ENCODE measurements at regions not wholly inside any gene's neighbourhood (a gene's known extent, or its start where the extent isn't known, plus 50 kb on each side); places are given as distances from the start of the nearest gene placed in this dataset.

DNA sequence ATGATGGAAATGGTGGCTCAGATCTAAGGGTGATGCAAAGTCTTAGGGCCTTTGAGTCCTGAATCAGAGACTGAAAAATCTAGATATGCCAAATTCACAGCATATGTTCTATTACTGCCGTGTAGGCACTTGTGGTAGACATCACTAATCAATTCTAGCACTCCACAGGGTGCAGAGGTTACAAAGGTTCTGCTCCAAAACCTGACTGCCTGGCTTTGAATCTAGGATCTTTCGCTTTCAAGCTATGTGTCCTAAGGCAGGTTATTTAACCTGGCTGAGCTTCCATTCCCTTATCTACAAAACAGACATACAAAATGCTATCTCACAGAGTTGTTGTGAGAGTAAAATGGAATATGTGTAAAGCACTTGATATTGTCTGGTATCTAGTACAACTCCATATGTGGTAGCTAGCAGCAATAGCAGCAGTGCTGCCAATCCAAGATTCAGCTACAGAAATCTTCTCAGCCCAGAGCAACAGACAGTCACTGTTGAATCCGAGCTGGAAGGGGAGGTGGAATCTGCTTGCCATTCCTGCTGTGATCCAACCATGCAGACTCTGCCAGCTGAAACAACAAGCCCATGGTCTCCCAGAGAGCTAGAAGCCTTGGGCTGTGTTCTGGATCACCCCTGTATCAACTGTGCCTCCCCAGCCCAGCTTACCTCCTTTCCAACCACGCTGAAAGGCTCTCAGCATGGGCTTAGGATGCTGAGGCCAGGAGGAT, 206.9 kb downstream of the TFAP2C start:
- no peak for DNase-seq (ENCODE audit: low read depth in 2 of 2)

DNA sequence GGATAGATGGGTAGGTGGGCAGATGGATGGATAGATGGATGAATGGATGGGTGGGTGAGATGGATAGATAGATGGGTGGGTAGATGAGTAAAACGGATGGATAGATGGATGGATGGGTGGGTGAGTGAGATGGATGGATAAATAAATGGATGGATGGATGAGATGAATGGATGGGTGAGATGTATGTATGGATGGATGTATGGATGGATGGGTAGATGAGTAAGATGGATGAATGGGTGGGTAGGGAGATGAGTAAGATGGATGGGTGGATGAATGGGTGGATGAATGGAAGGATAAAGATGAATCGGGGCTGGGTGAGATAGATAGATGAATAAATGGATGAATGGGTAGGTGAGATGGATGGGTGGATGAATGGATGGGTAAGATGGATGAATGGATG, 210.1 kb downstream of the TFAP2C start:
- no peak for DNase-seq (ENCODE audit: low read depth in 2 of 2)

DNA sequence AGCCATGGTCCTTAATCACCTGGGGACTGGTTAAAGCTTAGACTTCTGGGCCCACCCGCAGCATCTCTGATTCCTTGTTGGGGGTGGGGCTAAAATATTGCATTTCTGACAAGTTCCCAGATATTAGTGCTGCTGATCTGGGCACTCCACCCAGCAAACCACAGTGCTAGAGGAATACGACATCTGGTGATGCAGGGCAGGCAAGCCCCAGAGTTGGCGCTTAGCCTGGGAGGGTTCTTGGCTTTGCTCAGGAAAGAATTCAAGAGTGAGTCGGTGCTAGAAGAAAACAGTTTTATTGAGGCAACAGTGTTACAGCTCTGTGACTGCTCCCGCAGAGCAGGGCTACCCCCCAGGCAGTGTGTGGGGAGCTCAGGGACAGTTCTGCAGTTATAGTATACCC, 210.7 kb downstream of the TFAP2C start:
- no peak for DNase-seq (ENCODE audit: low read depth in 2 of 2)

DNA sequence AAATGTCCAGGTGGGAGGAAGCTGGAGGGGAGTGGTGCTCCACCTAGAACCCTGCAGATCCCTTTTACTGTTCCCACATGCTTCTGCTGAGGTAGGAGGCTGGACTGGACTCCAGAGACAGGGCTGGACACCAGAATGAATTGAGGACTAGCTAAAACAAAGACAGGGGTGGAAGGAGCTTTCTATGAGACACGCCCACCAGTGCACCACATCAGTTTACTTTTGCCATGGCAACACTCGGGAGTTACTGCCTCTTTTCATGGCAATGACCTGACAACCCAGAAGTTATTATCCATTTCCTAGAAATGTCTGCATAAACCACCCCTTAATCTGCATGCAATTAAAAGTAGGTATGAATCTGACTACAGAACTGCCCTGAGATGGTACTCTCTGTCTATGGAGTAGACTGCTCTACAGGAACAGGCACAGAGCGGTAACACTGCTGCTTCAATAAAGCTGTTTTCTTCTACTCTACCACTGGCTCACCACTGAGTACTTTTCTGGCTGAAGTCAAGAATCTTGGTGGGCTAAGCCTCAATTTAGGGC, 211.7 kb downstream of the TFAP2C start:
- no peak for DNase-seq (ENCODE audit: low read depth in 2 of 2)

DNA sequence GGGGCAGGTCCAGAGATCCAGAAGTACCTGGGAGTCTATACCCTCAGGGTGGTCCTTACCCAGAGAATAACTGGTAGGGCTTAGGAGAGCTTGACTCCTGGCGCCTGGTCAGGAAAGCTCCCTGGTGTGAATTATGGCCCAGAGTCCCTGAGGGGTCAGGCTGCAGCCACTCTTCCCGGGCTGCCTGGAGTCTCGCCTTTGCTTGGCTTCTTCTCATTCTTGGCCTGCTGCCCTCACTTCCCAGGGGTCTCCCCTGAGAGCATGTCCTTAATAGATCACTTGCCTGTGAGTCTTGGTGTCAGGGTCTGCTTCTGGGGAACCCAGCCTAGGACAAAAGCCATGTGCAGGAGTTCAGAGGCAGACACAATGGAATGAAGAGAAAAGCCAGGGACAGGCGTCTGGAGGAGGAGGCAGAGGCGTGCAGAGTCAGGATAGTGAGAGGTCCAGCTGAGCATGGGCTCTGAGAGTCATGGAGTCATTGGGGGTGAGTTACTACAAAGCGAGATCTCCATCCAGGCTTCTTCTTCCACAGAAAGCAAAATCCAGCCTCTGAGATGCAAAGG, 212.3 kb downstream of the TFAP2C start:
- DNase-seq (ENCODE audit: low read depth in 2 of 2), result no peak

DNA sequence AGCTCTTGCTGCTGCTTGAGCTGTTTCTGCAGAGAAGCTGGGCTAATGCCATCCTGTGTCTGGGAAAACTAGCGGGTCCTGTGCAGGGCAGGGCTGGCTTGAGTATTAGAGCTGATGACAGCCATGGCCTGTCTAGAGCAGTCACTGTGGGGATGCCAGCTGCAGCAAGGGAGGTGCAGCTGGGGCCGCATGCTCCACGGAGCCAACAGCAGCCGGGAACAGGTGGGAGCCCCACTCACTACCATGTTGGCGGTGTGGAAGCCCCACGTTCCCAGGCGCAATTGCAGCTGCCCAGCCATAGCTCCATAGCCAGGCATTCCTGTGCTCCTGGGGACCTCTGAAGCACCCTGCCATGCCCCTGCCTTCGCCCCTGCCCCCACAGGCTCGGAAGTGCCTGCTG, 212.9 kb downstream of the TFAP2C start:
- no peak for DNase-seq (ENCODE audit: low read depth in 2 of 2)

DNA sequence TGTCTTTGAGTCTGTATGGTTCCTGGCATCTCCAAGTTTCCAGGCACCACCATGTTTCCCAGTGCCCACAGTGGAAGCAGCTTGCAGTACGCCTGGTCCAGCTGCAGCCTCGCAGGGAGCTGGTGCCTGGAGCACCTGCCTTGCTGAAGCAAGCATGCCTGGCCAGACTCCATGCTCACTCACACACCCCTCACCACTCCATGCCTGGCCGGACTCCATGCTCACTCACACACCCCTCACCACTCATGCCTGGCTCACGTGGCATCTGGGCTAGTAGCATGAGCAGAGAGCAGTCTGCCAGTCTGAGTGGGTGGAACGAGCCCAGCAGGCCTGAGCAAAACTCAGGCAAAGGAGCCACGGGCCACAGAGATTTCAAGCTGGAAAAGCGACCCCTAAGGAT, 214.3 kb downstream of the TFAP2C start:
- no peak for DNase-seq (ENCODE audit: low read depth in 2 of 2)

DNA sequence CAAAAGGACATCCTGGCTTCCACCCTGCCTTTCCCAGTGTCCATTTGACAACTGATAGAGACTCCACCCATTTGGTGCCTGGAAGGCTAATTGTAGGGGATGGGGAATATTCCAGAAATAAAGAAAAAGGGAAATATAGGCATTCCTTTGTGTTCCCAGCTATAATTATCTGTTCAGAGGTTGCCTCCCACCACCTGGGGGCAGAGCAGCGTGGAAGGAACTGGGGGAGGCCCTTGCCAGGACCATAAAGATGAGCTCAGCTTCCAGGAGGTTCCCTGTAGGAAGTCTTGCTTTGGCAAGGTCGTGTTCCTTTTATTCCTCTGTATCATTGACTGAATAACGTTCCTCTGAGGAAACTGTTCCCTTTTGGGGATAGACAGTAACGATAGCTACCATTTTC, 214.7 kb downstream of the TFAP2C start:
- no peak for DNase-seq (ENCODE audit: low read depth in 2 of 2)

DNA sequence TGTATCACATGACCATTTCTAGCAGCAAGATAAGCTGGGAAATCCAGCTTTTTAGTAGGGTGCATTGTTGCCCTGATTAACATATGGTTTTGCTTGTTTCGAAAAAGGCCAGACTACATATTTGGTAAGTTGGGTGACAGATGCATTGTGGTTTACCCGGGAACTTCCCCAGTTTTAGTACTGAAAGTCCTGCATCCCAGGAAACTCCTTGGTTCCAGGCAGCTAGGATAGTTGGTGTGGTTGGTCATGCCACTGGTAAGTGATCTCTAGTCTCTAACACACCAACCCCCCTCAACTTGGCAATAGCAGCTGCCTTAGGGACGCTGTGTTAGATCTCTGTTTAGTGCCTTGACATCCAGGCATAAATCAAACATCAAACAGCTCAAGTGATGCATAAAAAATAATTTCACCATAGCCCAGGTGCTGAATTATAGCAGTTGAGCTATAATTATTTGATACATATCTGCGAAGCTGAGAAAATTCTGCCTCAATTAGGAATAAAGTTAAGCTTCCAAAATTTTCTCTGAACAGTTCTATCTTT, 216.5 kb downstream of the TFAP2C start:
- no peak for DNase-seq (ENCODE audit: low read depth in 2 of 2)

DNA sequence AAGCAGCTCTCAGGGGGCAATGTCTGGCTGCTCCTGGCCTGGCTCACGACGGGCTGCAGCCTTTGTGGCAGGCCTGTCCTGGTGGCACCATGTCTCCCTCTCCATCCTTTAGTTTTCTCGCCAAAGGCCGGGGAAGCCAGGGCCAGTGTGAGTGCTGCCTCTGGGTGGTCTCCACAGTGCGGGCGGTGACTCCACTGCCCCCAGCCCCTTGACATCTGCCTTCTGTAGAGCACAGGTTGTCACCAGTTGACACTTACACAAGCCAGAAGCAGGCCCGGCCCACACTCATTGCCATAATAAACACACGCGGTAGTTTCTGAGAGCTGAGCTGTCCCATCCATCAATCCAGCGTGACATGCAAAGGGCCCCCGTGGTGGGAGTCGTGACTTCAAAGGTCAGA, 219.5 kb downstream of the TFAP2C start:
- DNase-seq (ENCODE audit: low read depth in 2 of 2), result no peak

DNA sequence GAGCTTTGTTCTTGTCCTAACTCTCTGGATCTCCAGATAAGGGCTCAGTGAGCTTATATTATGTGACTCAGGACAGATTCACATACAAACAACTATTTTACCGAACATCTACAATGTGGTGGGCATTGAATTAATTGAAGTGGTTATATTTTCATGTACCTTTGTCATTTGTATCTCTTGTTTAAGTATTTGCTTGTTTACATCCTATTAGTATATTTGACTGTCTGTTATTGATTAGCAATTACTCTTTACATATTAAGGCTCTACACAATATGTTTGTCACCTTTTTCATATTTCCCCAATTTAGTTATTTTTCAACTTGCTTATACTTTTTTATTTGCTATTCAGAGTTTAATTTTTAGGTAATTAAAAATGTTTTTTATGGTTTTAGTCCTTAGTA, 222.4 kb downstream of the TFAP2C start:
- DNase-seq (ENCODE audit: low read depth in 2 of 2), result no peak

DNA sequence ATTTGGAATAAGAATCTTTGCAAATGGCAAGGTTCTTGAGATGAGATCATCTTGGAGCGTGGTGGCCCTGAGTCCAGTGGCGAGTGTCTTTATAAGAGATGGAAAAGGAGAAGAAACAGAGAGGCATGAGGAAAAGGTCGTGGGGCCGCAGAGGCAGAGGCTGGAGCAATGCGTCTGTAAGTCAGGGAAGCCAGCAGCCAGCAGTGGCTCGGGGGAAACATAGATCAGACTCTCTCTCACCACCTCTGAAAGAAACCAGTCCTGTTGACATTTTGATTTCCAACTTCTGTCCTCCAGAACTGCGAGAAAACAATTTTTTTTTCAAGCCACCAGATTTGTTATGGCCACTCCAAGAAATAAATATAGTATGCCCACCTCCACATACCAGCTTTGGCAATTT, 226.6 kb downstream of the TFAP2C start:
- DNase-seq (ENCODE audit: low read depth in 2 of 2), result no peak

DNA sequence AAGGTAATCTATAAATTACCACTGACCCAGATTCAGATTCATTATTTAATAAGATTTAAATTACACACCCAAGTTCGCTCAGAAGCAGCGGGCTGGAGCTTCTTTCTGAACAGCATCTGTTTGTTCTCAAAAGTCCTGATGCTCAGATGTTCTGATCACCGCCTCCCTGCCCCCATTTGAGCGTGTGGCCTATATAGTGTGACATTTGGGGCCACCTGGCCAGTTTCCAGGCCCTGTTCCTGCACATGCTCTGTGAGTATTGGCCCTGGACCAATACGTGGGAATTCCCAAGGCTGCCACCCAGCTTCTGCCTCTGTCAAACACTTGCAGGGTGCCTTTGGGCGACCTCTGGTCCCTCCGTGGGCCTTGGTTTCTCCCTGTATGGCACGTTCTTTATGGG, 228.8 kb downstream of the TFAP2C start:
- DNase-seq (ENCODE audit: low read depth in 2 of 2), result no peak

DNA sequence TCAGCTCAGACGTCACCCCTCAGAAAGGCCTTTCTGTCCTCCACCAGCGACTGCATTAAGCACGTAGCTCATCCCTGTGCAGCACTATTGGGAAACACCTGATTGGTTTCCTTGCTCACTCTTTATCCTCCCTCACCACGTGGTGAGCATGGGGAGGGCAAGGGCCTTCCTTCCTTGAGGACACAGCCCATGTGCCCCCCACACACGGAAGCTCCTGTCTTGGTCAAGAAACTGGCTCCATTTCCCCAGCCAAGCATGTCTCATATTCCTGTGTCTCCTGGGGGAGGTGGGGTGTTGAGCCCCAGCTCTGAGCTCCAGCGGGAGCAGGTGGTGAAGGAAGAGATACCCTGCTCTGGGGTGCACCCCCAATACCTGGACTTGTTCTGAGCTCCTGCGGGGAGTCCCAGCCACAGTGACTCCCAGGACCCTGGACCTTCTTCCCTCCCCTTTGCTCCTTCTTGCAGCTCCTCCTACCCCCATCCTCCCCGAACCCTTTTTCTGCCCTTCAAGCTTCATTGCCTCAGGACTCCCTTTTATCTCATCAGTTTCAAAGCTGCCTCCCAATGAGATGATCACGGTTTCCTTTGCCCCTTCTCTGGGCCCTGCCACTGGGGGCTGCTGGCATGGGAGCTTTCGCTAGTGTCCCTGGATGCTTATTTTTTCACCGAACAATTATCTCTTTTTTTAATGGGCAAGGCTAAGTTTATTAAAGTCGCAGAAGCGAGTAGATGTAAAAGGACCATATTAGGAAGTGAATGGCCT, 230.1 kb downstream of the TFAP2C start:
- DNase-seq (ENCODE audit: low read depth in 2 of 2), result no peak

DNA sequence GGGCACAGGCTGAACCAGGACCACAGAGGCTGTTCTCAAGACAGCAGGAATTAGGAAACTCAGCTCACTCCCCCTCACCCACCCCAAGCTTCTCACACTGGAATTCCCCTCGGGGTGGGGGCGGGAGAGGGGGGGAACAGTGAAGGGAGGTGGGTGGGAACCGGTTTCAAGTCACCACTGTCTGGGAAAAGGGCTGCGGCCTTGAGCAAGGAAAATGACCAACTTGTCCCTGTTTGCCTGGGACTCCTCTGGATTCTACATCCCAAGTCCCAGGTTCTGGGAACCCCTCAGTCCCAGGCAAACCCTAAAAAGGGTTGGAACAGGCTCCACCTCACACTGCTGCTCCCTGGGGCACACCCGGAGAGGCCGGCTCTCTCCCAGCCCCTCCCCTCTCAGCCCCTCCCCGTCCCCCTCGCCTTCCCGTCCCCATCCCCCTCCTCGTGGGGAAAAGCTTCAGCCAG, 230.7 kb downstream of the TFAP2C start:
- DNase-seq (ENCODE audit: low read depth in 2 of 2), result no peak

DNA sequence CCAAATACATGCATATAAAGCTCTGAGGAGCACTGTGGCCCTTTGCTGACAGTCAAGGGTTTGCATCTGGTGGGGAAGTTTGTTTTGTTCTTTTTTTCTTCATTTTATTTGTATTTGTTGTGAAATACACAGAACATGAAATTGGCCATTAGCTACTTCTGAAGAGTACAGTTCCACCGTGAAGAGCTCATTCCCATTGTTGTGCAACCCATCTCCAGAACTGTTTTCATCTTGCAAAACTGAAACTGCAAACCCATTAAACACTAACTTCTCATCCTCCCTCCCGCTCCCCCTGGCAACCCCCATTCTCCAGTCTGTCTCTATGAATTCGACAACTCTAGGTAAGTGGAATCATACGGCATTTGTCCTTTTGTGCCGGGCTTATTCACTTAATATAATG, 231.3 kb downstream of the TFAP2C start:
- DNase-seq (ENCODE audit: low read depth in 2 of 2), result no peak

DNA sequence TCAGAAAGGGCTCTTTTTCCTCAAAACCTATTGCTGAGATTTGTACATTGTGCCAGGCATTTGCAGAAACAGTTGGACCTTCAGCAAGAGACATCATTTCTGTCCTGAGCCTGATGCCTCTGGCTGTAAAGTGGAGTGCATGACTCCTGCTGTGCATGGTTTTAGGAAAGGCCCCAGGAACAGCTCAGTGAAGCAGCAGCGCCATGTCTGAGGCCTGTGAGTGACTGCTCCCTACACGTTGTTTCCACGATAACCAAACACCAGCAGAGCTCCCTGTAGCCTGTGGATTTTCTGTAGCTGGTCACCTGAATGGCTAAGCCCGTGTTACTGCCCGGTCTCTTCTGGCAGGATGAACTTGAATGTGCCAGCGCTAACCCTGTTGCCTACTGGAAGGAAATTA, 232.5 kb downstream of the TFAP2C start:
- no peak for DNase-seq (ENCODE audit: low read depth in 2 of 2)

DNA sequence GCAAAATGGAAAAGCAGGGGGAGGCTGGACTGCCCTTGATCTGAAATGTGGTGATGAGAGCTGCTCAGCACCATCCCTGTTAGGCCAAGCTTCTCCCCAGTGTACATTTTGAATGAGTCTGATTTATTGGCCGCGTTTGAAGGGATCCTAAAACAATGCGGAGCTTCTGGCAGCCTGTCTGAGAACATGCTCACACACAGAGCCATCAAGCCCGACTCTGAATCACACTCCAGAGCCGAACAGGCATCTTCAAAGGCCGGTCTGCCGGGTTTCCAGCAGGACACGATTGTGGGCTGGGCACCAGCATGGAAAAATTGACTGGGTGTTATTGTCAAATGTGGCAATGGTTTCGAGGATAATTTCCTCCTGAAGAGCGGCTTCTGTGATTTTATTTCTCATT, 235.9 kb downstream of the TFAP2C start:
- no peak for DNase-seq (ENCODE audit: low read depth in 2 of 2)

DNA sequence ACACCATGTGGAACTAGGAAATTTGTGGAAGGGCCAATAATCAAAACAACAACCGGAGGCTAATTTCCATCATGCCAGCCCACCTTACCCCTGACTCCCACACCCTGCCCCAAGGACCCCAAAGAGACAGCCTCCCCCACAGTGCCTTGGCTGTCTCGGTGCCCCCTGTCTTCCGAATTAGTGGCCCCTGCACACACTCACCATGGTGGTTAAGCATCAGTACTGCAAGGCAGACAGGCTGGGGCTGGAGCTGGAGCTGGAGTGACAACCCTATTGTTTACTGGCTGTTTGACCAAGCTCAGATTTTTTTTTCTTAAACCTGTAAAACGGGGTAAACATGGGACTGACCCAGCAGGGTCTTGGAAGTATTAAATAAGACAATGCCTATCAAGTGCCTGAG, 238.0 kb downstream of the TFAP2C start:
- DNase-seq (ENCODE audit: low read depth in 2 of 2), result no peak

DNA sequence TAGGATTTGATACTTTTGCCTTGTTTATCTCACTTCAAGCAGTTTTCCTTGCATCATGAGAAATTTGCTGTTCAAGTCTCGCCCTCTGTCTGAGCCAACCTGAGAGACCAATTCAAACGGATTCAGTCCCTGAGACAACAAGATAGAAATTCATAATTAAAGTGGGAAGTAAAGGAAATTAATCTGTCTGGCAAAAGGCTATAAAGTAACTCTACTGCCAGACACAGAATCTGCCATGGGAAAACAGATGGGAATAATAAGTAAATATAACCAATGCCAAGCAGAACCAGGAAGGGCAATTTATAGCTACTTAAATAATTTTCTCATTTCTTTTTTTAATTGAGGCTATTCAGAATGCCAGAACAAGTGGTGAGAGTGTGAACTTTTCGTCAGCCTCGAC, 239.6 kb downstream of the TFAP2C start:
- no peak for DNase-seq (ENCODE audit: low read depth in 2 of 2)

DNA sequence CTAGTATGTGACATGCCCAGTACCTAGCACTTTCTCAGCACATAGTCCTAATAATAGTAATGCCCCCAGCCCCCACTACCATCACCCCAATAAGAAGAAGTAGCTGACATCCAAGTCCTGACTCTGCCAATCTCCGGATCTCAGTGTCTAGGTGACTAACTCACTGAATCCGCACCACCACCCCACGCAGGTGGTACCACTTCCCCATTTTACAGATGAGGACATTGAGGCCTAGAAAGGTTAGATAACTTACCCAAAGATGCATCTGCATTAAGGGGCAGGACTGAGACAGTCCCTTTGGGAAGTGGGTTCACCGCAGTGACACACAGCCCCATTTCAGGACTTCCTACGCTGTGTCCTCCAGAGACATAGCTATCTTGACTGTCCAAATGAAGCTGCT, 241.2 kb downstream of the TFAP2C start:
- DNase-seq (ENCODE audit: low read depth in 2 of 2), result no peak

DNA sequence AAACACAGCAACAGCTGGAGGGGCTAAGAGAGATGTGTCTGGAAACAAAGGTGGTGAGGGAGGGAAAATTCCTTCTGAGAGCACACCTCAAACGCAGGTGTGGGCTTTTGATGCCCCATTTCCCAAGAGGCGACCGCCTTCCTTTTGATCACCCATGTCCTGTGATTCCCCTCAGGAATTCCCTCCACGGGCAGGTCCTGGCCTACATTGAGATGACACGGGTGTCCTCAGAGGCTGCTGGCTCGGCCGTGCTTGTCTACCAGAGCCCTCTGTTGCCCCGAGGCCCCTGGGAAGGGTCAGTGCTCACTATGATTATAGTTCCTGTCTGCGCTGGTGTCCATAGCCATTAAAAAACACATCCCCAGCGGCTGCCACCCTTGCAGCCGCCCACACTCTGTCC, 242.6 kb downstream of the TFAP2C start:
- DNase-seq (ENCODE audit: low read depth in 2 of 2), result no peak

Data from fibroblast of skin of left biceps (primary cell).